ENCODE measurements at regions not wholly inside any gene's neighbourhood (a gene's known extent, or its start where the extent isn't known, plus 50 kb on each side); places are given as distances from the start of the nearest gene placed in this dataset.

- TF ChIP-seq CTCF (IDR thresholded peaks at IDR 0.05): no peak
- no peak for TF ChIP-seq POLR2A (IDR thresholded peaks at IDR 0.05)
Measured at GRCh38 chr6:145547594-145548335, 187.6 kb downstream of the EPM2A start.
